SK-N-MC (cell line): ENCODE measurements at regions not wholly inside any gene's neighbourhood (a gene's known extent, or its start where the extent isn't known, plus 50 kb on each side); places are given as distances from the start of the nearest gene placed in this dataset.

ENCODE experiments used
- DNase-seq: peaks from one replicate; pipeline ENCODE4 v3.0.0-alpha.2; 2011; ENCODE audit warnings: low read depth, low spot score
- H3K27ac ChIP-seq: fragments of 200-600 bp; sonication (generic); 2 replicates; pipeline ENCODE4 v1.5.1; 2016; ENCODE audit warnings: mixed run types
- H3K36me3 ChIP-seq: fragments of 200-600 bp; sonication (generic); 2 replicates; pipeline ENCODE4 v1.6.1; 2017; ENCODE audit warnings: antibody characterized with exemption, low read length, mixed read lengths; ENCODE audit not compliant: insufficient read depth
- H3K4me3 ChIP-seq: fragments of 200-600 bp; sonication (generic); 2 replicates; pipeline ENCODE4 v1.5.1; 2016
- H3K9ac ChIP-seq: fragments of 200-600 bp; sonication (generic); 2 replicates; pipeline ENCODE4 v1.8.0; 2017; ENCODE audit warnings: mixed run types, mixed read lengths; ENCODE audit not compliant: insufficient read length
- H3K9me3 ChIP-seq: fragments of 200-600 bp; sonication (generic); 2 replicates; pipeline ENCODE4 v1.6.1; 2017; ENCODE audit warnings: low read depth, mild to moderate bottlenecking, antibody characterized with exemption, low read length, moderate library complexity, mixed read lengths
- EZH2 ChIP-seq: fragments of 200-600 bp; sonication (generic); IDR thresholded peaks from one replicate; pipeline ENCODE4 v1.6.1; 2017; ENCODE audit warnings: antibody characterized with exemption
- FOXP2 ChIP-seq: optimal IDR thresholded peaks from 2 replicates; pipeline ENCODE3; 2011; ENCODE audit warnings: mild to moderate bottlenecking, moderate library complexity; ENCODE audit not compliant: insufficient read depth; ENCODE audit errors: extremely low read length, control extremely low read depth
- POLR2AphosphoS5 ChIP-seq: IDR thresholded peaks from 2 replicates; pipeline ENCODE4 v1.6.1; 2012; ENCODE audit warnings: mild to moderate bottlenecking, low read depth, low read length, borderline replicate concordance

DNA sequence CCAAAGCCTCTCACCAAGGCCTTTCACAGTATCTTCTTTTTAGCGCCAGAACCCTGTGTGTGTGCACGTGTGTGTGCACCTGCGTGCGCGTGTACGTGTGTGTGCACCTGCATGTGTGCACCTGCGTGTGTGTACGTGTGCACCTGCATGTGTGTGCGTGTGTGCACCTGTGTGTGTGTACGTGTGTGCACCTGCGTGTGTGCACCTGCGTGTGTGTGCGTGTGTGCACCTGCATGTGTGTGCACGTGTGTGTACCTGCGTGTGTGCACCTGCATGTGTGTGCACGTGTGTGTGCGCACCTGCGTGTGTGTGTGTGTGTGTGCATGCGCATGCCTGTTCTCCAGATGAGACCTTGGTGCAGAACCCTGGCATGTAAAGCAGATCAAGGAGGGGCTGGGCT lies 131.4 kb upstream of the HDAC4 start:
- no peak for DNase-seq
- no peaks in the 10 kb centered on the region for H3K36me3 ChIP-seq
- no peak overlapping the region for H3K4me3 ChIP-seq
- TF ChIP-seq EZH2, result no peak
- no peak overlapping the region for H3K27ac ChIP-seq
- no peak overlapping the region for H3K9ac ChIP-seq
- H3K9me3 ChIP-seq, result no peaks in the 10 kb centered on the region

DNA sequence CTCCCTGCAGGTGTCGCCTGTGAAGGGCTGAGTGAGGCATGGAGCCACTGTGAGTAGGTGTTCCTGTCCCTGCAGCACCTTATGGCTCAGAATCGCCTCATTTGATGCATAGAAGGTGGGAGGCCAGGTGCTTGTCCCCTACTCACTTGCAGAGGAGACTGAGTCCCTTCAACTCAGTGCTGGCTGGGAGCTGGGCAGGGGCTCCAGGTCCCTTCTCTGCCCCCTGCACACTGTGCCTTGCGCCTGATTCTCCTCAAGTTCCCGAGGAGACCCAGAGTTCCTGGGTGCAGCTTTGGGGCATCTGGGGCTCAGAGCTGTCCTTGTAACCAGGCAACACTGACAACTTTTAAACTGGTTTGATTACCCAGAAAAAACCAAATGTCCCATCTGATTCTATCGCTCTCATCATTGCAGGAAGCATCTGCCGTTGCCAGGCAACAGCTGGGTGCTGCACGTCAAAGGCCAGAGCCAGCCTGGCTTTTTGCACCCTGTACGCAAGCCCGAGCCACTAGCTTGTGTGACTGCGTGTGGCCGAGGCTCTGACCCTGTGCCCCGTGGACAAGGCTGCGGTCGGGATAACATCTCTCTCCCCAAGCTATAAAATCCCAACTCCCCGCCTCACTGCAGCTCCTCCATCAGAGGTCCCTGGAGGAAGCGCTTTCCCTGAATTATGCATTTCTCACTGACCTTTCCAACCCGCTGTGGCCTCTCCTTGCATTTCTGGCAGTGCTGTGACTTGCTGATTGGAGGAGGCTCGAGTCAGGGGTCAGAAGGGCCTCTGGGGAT lies 130.8 kb upstream of the HDAC4 start:
- Histone ChIP-seq H3K36me3 (no peaks in the 10 kb centered on the region), H3K4me3 (no peak overlapping the region), H3K27ac (no peak overlapping the region), H3K9me3 (no peaks in the 10 kb centered on the region), H3K9ac (no peak overlapping the region)
- no peak for TF ChIP-seq POLR2AphosphoS5
- TF ChIP-seq FOXP2, result no peak
- no peak for TF ChIP-seq EZH2
- no peak for DNase-seq

DNA sequence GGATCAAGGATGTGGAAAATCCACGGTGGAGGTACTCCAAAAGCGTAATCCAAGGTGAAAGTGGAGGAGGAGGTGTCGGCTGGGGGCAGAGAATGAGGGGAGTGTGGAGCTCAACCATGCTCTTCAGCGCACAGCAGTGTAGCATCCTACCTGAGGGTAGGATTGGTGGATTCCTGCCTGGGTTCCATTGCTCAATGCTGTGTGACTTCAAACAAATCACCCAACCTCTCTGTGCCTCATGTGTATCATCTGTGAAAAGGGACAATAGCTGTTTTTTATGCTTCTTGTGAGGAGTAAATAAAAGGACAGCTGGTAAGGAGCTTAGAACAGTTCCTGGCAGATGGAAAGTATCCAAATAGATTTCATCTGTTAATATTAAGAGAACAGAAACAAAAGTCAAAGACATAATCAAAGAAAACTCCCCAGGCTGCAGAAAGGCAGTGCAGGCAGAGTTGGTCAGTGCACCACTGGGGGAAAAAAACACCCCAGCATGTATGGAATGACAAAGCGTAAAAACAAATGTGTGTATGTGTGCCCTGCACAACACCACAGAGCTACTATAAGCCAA lies 130.0 kb upstream of the HDAC4 start:
- no peaks in the 10 kb centered on the region for H3K36me3 ChIP-seq
- H3K4me3 ChIP-seq, result no peak overlapping the region
- TF ChIP-seq FOXP2, result no peak
- no peak for TF ChIP-seq EZH2
- no peak for TF ChIP-seq POLR2AphosphoS5
- no peak overlapping the region for H3K9ac ChIP-seq
- no peak overlapping the region for H3K27ac ChIP-seq
- no peak for DNase-seq
- H3K9me3 ChIP-seq, result no peaks in the 10 kb centered on the region

DNA sequence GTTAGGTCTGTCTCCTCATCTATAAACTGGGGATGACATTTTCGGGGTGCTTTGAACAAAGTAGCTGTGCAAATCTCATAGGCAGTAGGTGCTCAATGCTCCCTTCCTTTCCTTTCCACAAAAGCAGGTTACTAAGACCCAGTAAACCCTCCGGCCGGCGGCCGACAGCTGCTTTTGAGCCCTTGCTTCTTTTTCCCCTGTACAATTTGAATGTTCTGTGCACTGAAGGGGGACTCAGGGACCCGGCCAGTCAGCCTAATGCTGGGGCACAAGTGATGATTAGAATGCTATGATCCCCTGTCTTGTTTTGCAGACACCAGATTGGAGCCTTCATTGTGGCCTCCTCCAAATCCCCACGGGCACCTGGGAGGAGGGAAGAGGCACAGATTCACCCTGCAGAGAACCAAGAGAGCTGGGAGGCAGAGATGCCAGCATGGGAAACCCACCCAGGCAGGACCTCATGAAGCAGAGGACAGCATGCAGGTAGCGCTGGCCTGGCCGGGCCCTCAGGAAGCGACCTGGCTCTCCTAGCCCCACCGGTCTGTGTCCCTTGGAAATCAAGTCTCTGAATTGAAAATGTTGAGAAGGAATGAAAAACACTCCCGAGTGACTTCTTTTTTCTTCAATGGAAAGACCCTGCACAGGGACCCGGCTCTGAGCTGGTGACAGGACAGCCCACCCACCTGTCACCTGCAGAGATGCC lies 128.6 kb upstream of the HDAC4 start:
- Histone ChIP-seq H3K27ac (no peak overlapping the region), H3K36me3 (no peaks in the 10 kb centered on the region), H3K9ac (no peak overlapping the region), H3K4me3 (no peak overlapping the region), H3K9me3 (no peaks in the 10 kb centered on the region)
- no peak for DNase-seq
- no peak for TF ChIP-seq EZH2
- no peak for TF ChIP-seq POLR2AphosphoS5
- TF ChIP-seq FOXP2, result no peak

DNA sequence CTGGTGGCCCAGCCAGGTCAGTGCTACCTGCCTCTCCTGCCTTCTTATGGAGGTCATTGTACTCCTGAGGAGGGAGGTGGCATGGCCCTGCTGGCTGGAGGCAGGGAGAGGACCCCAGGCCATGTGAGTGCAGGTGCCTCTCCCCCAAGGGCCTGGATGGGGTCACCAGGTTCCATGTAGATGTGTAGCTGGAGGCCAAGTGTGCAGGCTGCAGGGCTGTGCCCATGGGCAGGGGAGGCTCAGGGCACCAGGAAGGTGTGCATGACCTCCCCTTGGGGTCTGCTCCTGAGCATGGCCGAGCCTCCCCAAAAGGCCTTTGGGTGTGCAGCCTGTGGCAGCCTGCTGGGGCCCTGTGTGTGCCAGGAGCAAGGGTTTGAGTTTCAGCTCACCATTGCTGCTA lies 128.1 kb upstream of the HDAC4 start:
- no peak for TF ChIP-seq FOXP2
- TF ChIP-seq EZH2, result no peak
- TF ChIP-seq POLR2AphosphoS5, result no peak
- Histone ChIP-seq H3K36me3 (no peaks in the 10 kb centered on the region), H3K9ac (no peak overlapping the region), H3K4me3 (no peak overlapping the region), H3K27ac (no peak overlapping the region), H3K9me3 (no peaks in the 10 kb centered on the region)
- no peak for DNase-seq

DNA sequence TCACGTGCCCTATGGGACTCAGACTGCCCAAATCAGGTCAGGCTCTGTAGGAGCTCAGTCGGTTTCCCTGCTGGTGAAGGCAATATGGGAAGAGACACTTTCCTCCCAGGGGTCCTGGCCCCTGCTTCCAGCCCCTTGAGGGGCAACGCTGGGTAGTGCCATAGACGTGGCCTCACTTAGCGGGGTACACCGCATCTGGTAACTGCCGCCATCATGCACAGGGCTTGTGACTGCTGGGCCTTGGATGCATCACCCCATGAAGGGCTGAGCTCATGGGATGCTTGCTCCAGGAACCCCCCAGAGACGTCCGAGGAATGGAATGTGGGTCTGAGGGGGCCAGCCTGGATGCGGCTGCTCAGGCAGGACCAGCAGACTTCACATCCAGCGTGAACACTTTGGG lies 127.3 kb upstream of the HDAC4 start:
- no peaks in the 10 kb centered on the region for H3K9me3 ChIP-seq
- no peak for DNase-seq
- no peaks in the 10 kb centered on the region for H3K36me3 ChIP-seq
- no peak overlapping the region for H3K9ac ChIP-seq
- TF ChIP-seq FOXP2 (no peak), EZH2 (no peak), POLR2AphosphoS5 (no peak)
- H3K4me3 ChIP-seq, result no peak overlapping the region
- H3K27ac ChIP-seq, result no peak overlapping the region

DNA sequence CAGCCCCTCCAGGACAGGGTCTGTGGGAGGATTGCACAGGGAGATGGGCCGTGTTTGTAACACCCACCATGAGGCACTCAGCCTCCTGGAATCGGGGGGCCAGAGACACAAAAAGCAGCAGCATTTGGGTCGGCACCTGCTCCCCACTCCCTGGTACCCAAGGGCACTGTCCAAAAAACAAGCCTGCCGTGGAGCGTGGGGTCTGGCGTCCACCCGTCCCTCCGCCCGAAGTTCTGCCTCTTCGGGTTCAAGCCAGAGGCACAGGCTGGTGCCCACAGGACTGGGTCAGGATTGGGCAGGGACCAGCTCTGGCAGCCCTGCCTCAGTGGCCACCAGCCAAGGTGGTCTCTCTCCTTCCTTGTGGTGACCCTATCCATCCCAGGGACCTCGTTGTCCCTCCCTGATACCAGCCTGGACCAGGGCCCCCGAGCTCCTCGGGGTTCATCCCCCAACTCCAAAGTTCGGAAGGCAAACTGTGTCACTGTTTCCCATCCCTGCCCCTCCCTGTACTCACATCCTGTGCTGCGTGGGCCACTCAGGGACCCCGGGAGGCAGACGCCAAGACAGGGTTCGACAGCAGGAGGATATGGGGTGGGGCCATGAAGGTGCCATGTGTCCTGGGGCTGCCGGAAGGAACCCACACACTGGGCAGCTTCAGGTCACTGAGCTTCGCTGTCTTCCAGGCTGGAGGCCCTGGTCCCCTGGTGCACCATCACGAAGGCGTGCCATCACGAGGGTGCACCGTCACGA lies 126.0 kb upstream of the HDAC4 start:
- no peaks in the 10 kb centered on the region for H3K9me3 ChIP-seq
- no peak for DNase-seq
- H3K36me3 ChIP-seq, result no peaks in the 10 kb centered on the region
- no peak overlapping the region for H3K27ac ChIP-seq
- no peak overlapping the region for H3K9ac ChIP-seq
- TF ChIP-seq POLR2AphosphoS5, result no peak
- TF ChIP-seq EZH2, result no peak
- no peak for TF ChIP-seq FOXP2
- H3K4me3 ChIP-seq, result no peak overlapping the region

DNA sequence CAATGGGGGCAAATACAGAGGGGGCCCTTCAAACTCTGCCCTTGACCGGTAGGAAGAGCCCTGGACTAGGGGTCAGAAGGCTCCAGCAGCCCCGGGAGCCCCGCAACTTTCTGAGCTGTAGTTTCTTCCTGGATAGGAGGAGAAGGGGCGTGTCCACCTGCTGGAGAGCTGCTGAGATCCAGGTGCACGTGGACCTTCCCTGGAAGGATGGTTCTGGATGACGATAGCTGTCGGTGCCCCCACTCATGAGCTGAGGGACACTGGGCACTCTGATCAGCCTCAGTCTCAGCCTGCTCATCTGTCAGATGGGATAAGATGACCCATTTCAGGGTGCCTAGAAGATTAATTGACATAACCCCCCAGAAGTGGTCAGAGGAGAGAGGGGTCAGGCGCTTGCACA lies 125.2 kb upstream of the HDAC4 start:
- TF ChIP-seq FOXP2, result no peak
- TF ChIP-seq EZH2, result no peak
- TF ChIP-seq POLR2AphosphoS5, result no peak
- no peak for DNase-seq
- no peaks in the 10 kb centered on the region for H3K36me3 ChIP-seq
- no peaks in the 10 kb centered on the region for H3K9me3 ChIP-seq
- no peak overlapping the region for H3K9ac ChIP-seq
- H3K4me3 ChIP-seq, result no peak overlapping the region
- H3K27ac ChIP-seq, result no peak overlapping the region
